AG04450 (cell line): ENCODE measurements at regions not wholly inside any gene's neighbourhood (a gene's known extent, or its start where the extent isn't known, plus 50 kb on each side); places are given as distances from the start of the nearest gene placed in this dataset.

Experiments used
- CTCF ChIA-PET: fragments of 300-600, 350-600 bp; formaldehyde crosslinking; extraction: SDS; loops from one replicate; lab custom pipeline; 2022; ENCODE audit warnings: antibody characterized with exemption, inconsistent platforms; lab: Charles Lee
- POLR2A ChIA-PET: fragments of 350-600 bp; formaldehyde crosslinking; extraction: SDS; loops from one replicate; lab custom pipeline; 2021; ENCODE audit warnings: antibody characterized with exemption, inconsistent platforms; lab: Yijun Ruan, JAX
- DNase-seq: peaks from one replicate; pipeline ENCODE4 v3.0.0-alpha.2; 2011; ENCODE audit warnings: low read depth, low spot score
- H3K27ac ChIP-seq: one replicate; pipeline ENCODE4 v1.5.1; 2012; ENCODE audit warnings: low read depth, low read length, control low read depth
- H3K27me3 ChIP-seq: one replicate; pipeline ENCODE4 v1.6.0; 2012; ENCODE audit warnings: low read length; ENCODE audit not compliant: control insufficient read depth, insufficient read depth
- H3K4me3 ChIP-seq: 2 replicates; pipeline ENCODE4 v1.5.1; 2011; ENCODE audit warnings: mild to moderate bottlenecking, low read depth, low read length, control low read depth
- H3K9me3 ChIP-seq: 2 replicates; pipeline ENCODE4 v1.5.1; 2012; ENCODE audit warnings: low read length; ENCODE audit not compliant: control insufficient read depth, insufficient read depth
- CTCF ChIP-seq: IDR thresholded peaks from 2 replicates; pipeline ENCODE4 v1.5.1; 2011; ENCODE audit warnings: low read depth, low read length, control low read depth, inconsistent platforms

- DNase-seq, result no peak
- POLR2A ChIA-PET, result no interaction called here
- H3K4me3 ChIP-seq, result no peak overlapping the region
- H3K9me3 ChIP-seq, result no peaks in the 10 kb centered on the region
- no peak overlapping the region for H3K27ac ChIP-seq
- CTCF ChIA-PET, result no interaction called here
- H3K27me3 ChIP-seq, result peaks cover 5% of the 10 kb centered on the region
- no peak for TF ChIP-seq CTCF
Measured at GRCh38 chrX:69314436-69315348, 149.4 kb upstream of the PJA1 start.

GRCh38 chrX:69313617-69314290 is 148.5 kb upstream of the PJA1 start:
- no peak for DNase-seq
- Histone ChIP-seq H3K9me3 (no peaks in the 10 kb centered on the region), H3K4me3 (no peak overlapping the region), H3K27me3 (peaks cover 5% of the 10 kb centered on the region), H3K27ac (no peak overlapping the region)
- POLR2A ChIA-PET, result no interaction called here
- no peak for TF ChIP-seq CTCF
- CTCF ChIA-PET, result no interaction called here

- H3K9me3 ChIP-seq, result no peaks in the 10 kb centered on the region
- H3K27ac ChIP-seq, result no peak overlapping the region
- no peak overlapping the region for H3K4me3 ChIP-seq
- POLR2A ChIA-PET, result no interaction called here
- no peak for DNase-seq
- peaks cover 2% of the 10 kb centered on the region for H3K27me3 ChIP-seq
- no peak for TF ChIP-seq CTCF
- CTCF ChIA-PET, result no interaction called here
Measured at GRCh38 chrX:69311936-69312670, 146.8 kb upstream of the PJA1 start.

- no peak for TF ChIP-seq CTCF
- ChIA-PET CTCF (no interaction called here), POLR2A (no interaction called here)
- H3K9me3 ChIP-seq, result no peaks in the 10 kb centered on the region
- H3K27me3 ChIP-seq, result peaks cover 5% of the 10 kb centered on the region
- H3K27ac ChIP-seq, result no peak overlapping the region
- H3K4me3 ChIP-seq, result no peak overlapping the region
- no peak for DNase-seq
Measured at GRCh38 chrX:69309074-69309792, 144.0 kb upstream of the PJA1 start.
